Middle frontal gyrus (tissue), 1 donor: ENCODE measurements at regions not wholly inside any gene's neighbourhood (a gene's known extent, or its start where the extent isn't known, plus 50 kb on each side); places are given as distances from the start of the nearest gene placed in this dataset.

Source experiments
- DNase-seq: peaks from one replicate; pipeline ENCODE4 v3.0.0-alpha.2; 2015; ENCODE audit warnings: low spot score; ENCODE audit errors: extremely low spot score

- no peak for DNase-seq
These were observed 66.1 kb upstream of the STK32A start for GRCh38 chr5:147168578-147169327.

GRCh38 chr5:147169399-147169798 is 65.4 kb upstream of the STK32A start:
- no peak for DNase-seq

GRCh38 chr5:147169901-147170300 is 64.9 kb upstream of the STK32A start:
- DNase-seq = no peak

- no peak for DNase-seq
These were observed 64.2 kb upstream of the STK32A start for GRCh38 chr5:147170603-147171002.

GRCh38 chr5:147174671-147175265 is 60.1 kb upstream of the STK32A start:
- no peak for DNase-seq

- no peak for DNase-seq
These were observed 59.2 kb upstream of the STK32A start for GRCh38 chr5:147175516-147176097.

GRCh38 chr5:147176422-147176821 is 58.4 kb upstream of the STK32A start:
- no peak for DNase-seq

- DNase-seq = no peak
These were observed 57.5 kb upstream of the STK32A start for GRCh38 chr5:147177125-147177840.

- DNase-seq = peak; percentile 44
These were observed 55.2 kb upstream of the STK32A start for GRCh38 chr5:147179562-147180147.

GRCh38 chr5:147180751-147181150 is 54.1 kb upstream of the STK32A start:
- DNase-seq = no peak
